ENCODE measurements at regions not wholly inside any gene's neighbourhood (a gene's known extent, or its start where the extent isn't known, plus 50 kb on each side); places are given as distances from the start of the nearest gene placed in this dataset.

GRCh38 chr4:30959781-30960485, 239.8 kb downstream of the PCDH7 start:
- no peak for TF ChIP-seq EZH2phosphoT487 (IDR thresholded peaks at IDR 0.05; ENCODE audit: insufficient read depth, low read depth)
- TF ChIP-seq EZH2 (IDR thresholded peaks at IDR 0.05; ENCODE audit: insufficient read depth, poor library complexity, severe bottlenecking) = no peak
- Histone ChIP-seq H3K9ac (no peak overlapping the region), H3K9me2 (ENCODE audit: insufficient read depth) (no peaks in the 10 kb centered on the region), H3K27me3 (replicated peaks; ENCODE audit: insufficient read depth) (no peaks in the 10 kb centered on the region), H4K20me1 (ENCODE audit: insufficient read depth) (no peaks in the 10 kb centered on the region), H2AFZ (no peak overlapping the region), H3K36me3 (ENCODE audit: low read depth) (no peaks in the 10 kb centered on the region), H3K9me3 (ENCODE audit: low read depth) (no peaks in the 10 kb centered on the region), H3K4me1 (ENCODE audit: insufficient read depth) (no peaks in the 10 kb centered on the region), H3F3A (ENCODE audit: insufficient read depth) (no peaks in the 10 kb centered on the region), H3K79me2 (ENCODE audit: insufficient read depth) (no peaks in the 10 kb centered on the region), H3K27ac (no peak overlapping the region), H3K4me3 (no peak overlapping the region), H3K4me2 (ENCODE audit: unreplicated experiment) (no peak overlapping the region)
- in situ Hi-C loops (cut with MboI) = no loop called here
- DNase-seq = no peak
- WGBS, 2 experiments (ENCODE audit: low coverage in 1 of 2, low lambda C conversion rate in 2 of 2, missing lambda C conversion rate in 2 of 2) = 10 to 15% methylated on average over 3 of the region's 3 CpGs

GRCh38 chr4:30962939-30963338, 242.8 kb downstream of the PCDH7 start:
- no peaks in the 10 kb centered on the region for H3F3A ChIP-seq (ENCODE audit: insufficient read depth)
- no peaks in the 10 kb centered on the region for H3K4me1 ChIP-seq (ENCODE audit: insufficient read depth)
- no peaks in the 10 kb centered on the region for H3K36me3 ChIP-seq (ENCODE audit: low read depth)
- no peaks in the 10 kb centered on the region for H4K20me1 ChIP-seq (ENCODE audit: insufficient read depth)
- no peak for DNase-seq
- in situ Hi-C loops (cut with MboI) = no loop called here
- no peak overlapping the region for H3K27ac ChIP-seq
- H3K9me3 ChIP-seq (ENCODE audit: low read depth) = no peaks in the 10 kb centered on the region
- H3K79me2 ChIP-seq (ENCODE audit: insufficient read depth) = no peaks in the 10 kb centered on the region
- H3K4me2 ChIP-seq (ENCODE audit: unreplicated experiment) = no peak overlapping the region
- H3K27me3 ChIP-seq (replicated peaks; ENCODE audit: insufficient read depth) = no peaks in the 10 kb centered on the region
- no peak overlapping the region for H3K4me3 ChIP-seq
- H3K9ac ChIP-seq = no peak overlapping the region
- TF ChIP-seq EZH2 (IDR thresholded peaks at IDR 0.05; ENCODE audit: insufficient read depth, poor library complexity, severe bottlenecking) (no peak), EZH2phosphoT487 (IDR thresholded peaks at IDR 0.05; ENCODE audit: insufficient read depth, low read depth) (no peak)
- no peaks in the 10 kb centered on the region for H3K9me2 ChIP-seq (ENCODE audit: insufficient read depth)
- no peak overlapping the region for H2AFZ ChIP-seq

DNA sequence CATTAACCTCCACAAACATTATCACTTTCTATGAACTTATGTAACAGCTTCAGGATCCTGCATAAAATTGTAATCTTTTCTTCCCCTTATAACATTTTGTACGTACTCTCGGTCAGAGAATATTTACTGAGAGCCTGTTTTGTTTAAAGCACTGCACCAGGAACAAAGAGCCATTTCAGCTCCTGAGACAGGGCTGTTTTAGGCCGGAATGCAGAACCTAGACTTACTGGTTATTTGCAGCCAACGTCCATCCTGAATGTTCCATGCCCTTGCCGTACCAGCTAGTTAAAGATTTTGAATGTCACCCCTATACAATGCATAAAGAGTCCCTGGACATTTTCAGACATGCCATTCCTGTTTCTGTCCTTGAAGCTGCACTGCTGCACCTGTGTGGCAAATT, 248.8 kb downstream of the PCDH7 start:
- Histone ChIP-seq H3K4me2 (ENCODE audit: unreplicated experiment) (no peak overlapping the region), H2AFZ (no peak overlapping the region), H3K27me3 (replicated peaks; ENCODE audit: insufficient read depth) (no peaks in the 10 kb centered on the region), H3K79me2 (ENCODE audit: insufficient read depth) (no peaks in the 10 kb centered on the region), H3K9me2 (ENCODE audit: insufficient read depth) (no peaks in the 10 kb centered on the region), H3K9me3 (ENCODE audit: low read depth) (no peaks in the 10 kb centered on the region), H4K20me1 (ENCODE audit: insufficient read depth) (no peaks in the 10 kb centered on the region), H3K4me3 (no peak overlapping the region), H3K9ac (no peak overlapping the region), H3K27ac (no peak overlapping the region), H3K36me3 (ENCODE audit: low read depth) (no peaks in the 10 kb centered on the region), H3K4me1 (ENCODE audit: insufficient read depth) (no peaks in the 10 kb centered on the region), H3F3A (ENCODE audit: insufficient read depth) (no peaks in the 10 kb centered on the region)
- TF ChIP-seq EZH2 (IDR thresholded peaks at IDR 0.05; ENCODE audit: insufficient read depth, poor library complexity, severe bottlenecking) (no peak), EZH2phosphoT487 (IDR thresholded peaks at IDR 0.05; ENCODE audit: insufficient read depth, low read depth) (no peak)
- 13 to 27% methylated on average over 5 of the region's 5 CpGs for WGBS, 2 experiments (ENCODE audit: low coverage in 1 of 2, low lambda C conversion rate in 2 of 2, missing lambda C conversion rate in 2 of 2)
- DNase-seq = no peak
- in situ Hi-C loops (cut with MboI) = no loop called here

DNA sequence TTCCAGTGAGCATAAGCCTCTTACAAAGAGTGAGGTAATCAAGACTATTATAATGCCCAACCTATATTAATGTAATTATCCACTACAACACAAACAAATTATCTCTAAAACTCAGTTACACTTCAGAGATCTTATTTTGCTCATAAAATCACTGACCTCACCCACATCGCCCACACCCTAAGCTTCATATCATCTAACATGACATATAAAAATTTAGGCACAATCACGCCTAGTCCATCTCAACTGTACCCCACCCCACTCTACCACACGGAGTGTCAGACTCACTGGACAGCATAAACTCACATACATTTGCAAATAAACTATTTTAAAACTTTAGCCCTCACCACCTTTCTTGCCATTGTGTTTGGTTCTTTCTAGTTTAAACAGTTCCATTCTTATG, 252.4 kb downstream of the PCDH7 start:
- Histone ChIP-seq H3K27ac (no peak overlapping the region), H3K4me3 (no peak overlapping the region), H3K79me2 (ENCODE audit: insufficient read depth) (no peaks in the 10 kb centered on the region), H3F3A (ENCODE audit: insufficient read depth) (no peaks in the 10 kb centered on the region), H4K20me1 (ENCODE audit: insufficient read depth) (no peaks in the 10 kb centered on the region), H3K9me3 (ENCODE audit: low read depth) (no peaks in the 10 kb centered on the region), H3K9me2 (ENCODE audit: insufficient read depth) (no peaks in the 10 kb centered on the region), H3K4me1 (ENCODE audit: insufficient read depth) (no peaks in the 10 kb centered on the region), H3K4me2 (ENCODE audit: unreplicated experiment) (no peak overlapping the region), H3K9ac (no peak overlapping the region), H2AFZ (no peak overlapping the region), H3K27me3 (replicated peaks; ENCODE audit: insufficient read depth) (no peaks in the 10 kb centered on the region), H3K36me3 (ENCODE audit: low read depth) (no peaks in the 10 kb centered on the region)
- TF ChIP-seq EZH2phosphoT487 (IDR thresholded peaks at IDR 0.05; ENCODE audit: insufficient read depth, low read depth) (no peak), EZH2 (IDR thresholded peaks at IDR 0.05; ENCODE audit: insufficient read depth, poor library complexity, severe bottlenecking) (no peak)
- DNase-seq = no peak
- in situ Hi-C loops (cut with MboI) = no loop called here
- 31% methylated on average over 3 of the region's 3 CpGs for WGBS, 2 experiments (ENCODE audit: low coverage in 1 of 2, low lambda C conversion rate in 2 of 2, missing lambda C conversion rate in 2 of 2)

- Histone ChIP-seq H3K9me2 (ENCODE audit: insufficient read depth) (no peaks in the 10 kb centered on the region), H4K20me1 (ENCODE audit: insufficient read depth) (no peaks in the 10 kb centered on the region), H3F3A (ENCODE audit: insufficient read depth) (no peaks in the 10 kb centered on the region), H3K4me1 (ENCODE audit: insufficient read depth) (no peaks in the 10 kb centered on the region), H3K4me2 (ENCODE audit: unreplicated experiment) (no peak overlapping the region), H3K27me3 (replicated peaks; ENCODE audit: insufficient read depth) (no peaks in the 10 kb centered on the region), H3K9me3 (ENCODE audit: low read depth) (no peaks in the 10 kb centered on the region), H3K9ac (no peak overlapping the region), H3K36me3 (ENCODE audit: low read depth) (no peaks in the 10 kb centered on the region), H3K27ac (no peak overlapping the region), H3K79me2 (ENCODE audit: insufficient read depth) (no peaks in the 10 kb centered on the region), H2AFZ (no peak overlapping the region), H3K4me3 (no peak overlapping the region)
- TF ChIP-seq EZH2 (IDR thresholded peaks at IDR 0.05; ENCODE audit: insufficient read depth, poor library complexity, severe bottlenecking) (no peak), EZH2phosphoT487 (IDR thresholded peaks at IDR 0.05; ENCODE audit: insufficient read depth, low read depth) (no peak)
- in situ Hi-C loops (cut with MboI) = no loop called here
- DNase-seq = no peak
Observed at GRCh38 chr4:30973993-30974392, 253.8 kb downstream of the PCDH7 start.
